Lower leg skin (tissue), 3 donors: ENCODE measurements at regions not wholly inside any gene's neighbourhood (a gene's known extent, or its start where the extent isn't known, plus 50 kb on each side); places are given as distances from the start of the nearest gene placed in this dataset.

ENCODE experiments used
- POLR2A ChIP-seq, 2 donors: fragments of 450-650 bp; IDR thresholded peaks; one replicate each; pipeline ENCODE4 v1.6.1; 2016 to 2017; ENCODE audit warnings: antibody characterized with exemption in 2 of 2, mild to moderate bottlenecking in 1 of 2, moderate library complexity in 1 of 2
- TF ChIP-seq, protein P1 (sequence below), 3 donors: fragments of 450-650 bp; IDR thresholded peaks; one replicate each; pipeline ENCODE4 v1.5.1; 2016; ENCODE audit warnings: antibody characterized with exemption in 3 of 3, mild to moderate bottlenecking in 3 of 3, moderate library complexity in 2 of 3

DNA sequence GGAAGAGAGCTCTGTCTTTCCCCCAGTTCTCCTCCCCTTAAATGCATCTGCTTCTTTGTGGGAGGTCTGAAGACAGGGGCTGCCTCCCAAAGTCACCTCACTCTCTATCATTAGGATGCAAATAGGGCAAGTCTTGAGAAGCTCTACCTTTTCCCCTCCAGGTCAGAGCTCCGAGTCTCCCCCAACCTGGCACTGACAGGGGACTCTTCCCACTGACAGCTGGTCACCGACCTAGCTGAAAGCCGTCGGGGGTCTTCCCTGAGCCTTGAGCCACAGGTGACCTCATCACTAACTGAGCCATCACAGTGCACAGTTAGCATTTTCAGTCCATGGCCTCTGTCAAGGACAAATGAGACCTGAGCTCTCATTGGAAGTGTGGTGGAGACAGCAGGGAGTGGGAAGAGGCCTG lies 386.7 kb downstream of the HACE1 start:
- TF ChIP-seq, protein P1, sequence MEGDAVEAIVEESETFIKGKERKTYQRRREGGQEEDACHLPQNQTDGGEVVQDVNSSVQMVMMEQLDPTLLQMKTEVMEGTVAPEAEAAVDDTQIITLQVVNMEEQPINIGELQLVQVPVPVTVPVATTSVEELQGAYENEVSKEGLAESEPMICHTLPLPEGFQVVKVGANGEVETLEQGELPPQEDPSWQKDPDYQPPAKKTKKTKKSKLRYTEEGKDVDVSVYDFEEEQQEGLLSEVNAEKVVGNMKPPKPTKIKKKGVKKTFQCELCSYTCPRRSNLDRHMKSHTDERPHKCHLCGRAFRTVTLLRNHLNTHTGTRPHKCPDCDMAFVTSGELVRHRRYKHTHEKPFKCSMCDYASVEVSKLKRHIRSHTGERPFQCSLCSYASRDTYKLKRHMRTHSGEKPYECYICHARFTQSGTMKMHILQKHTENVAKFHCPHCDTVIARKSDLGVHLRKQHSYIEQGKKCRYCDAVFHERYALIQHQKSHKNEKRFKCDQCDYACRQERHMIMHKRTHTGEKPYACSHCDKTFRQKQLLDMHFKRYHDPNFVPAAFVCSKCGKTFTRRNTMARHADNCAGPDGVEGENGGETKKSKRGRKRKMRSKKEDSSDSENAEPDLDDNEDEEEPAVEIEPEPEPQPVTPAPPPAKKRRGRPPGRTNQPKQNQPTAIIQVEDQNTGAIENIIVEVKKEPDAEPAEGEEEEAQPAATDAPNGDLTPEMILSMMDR (IDR thresholded peaks at IDR 0.05) = no peak
- TF ChIP-seq POLR2A (IDR thresholded peaks at IDR 0.05) = no peak
